OCI-LY3 (cell line): ENCODE measurements at regions not wholly inside any gene's neighbourhood (a gene's known extent, or its start where the extent isn't known, plus 50 kb on each side); places are given as distances from the start of the nearest gene placed in this dataset.

Experiments used
- CTCF ChIP-seq: fragments of 200-600, 300-600 bp; sonication (generic); IDR thresholded peaks from 2 replicates; pipeline ENCODE4 v1.5.1; 2014; ENCODE audit warnings: antibody characterized with exemption, low read length, low read depth
- EZH2phosphoT487 ChIP-seq: fragments of 200-600 bp; shearing (Covaris generic); IDR thresholded peaks from 2 replicates; pipeline ENCODE4 v1.6.1; 2018; ENCODE audit warnings: antibody characterized with exemption, mixed run types, low read depth

- TF ChIP-seq CTCF (no peak), EZH2phosphoT487 (no peak)
Measured at GRCh38 chrX:109952050-109952449, 50.9 kb upstream of the TMEM164 start.
